ENCODE measurements at regions not wholly inside any gene's neighbourhood (a gene's known extent, or its start where the extent isn't known, plus 50 kb on each side); places are given as distances from the start of the nearest gene placed in this dataset.

DNA sequence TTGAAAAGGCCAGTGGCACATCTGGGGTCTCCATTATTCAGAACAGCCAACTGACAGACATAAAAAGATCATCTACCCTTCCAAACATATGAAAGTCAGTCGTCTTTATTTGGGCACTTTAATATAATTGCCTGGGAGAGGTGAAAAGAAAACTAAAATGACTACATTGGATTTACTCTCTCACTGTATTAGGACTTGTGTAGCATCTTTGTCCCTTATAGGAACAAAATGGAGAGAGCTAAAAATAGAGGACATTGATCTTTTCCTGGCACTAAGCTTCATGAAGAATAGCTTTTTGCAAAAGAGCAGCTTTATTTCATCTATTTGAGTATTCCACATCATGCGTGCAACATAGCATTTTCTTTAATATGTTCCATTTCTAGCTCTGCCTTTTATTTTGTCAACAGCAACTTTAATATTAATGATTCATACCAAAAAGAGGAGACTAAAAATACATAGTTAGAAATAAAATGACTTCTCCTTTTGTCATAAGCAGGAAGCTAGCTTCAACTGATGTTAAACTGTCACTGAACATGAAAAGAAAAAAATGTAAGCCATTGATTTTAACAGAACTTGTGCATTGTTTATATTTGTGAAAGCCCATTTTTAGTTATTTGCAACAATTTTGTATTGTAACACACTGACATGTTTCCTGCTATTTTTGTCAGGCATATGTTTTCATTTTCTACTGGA lies 254.6 kb downstream of the SEC23A start:
- in situ Hi-C loops (cut with MboI) = no loop called here
- CTCF ChIA-PET (ENCODE audit: low intra/inter-chr PET ratio) = no interaction called here

More for the DNA sequence above, 254.6 kb downstream of the SEC23A start:
- DNase-seq (ENCODE audit: extremely low read depth in 1 of 4, low spot score in 3 of 4) (no peak), ATAC-seq (no peak), FAIRE-seq (no peak)
- no peaks in the 10 kb centered on the region for H3K79me2 ChIP-seq (ENCODE audit: control insufficient read depth, insufficient read depth, low read length)
- H3K9ac ChIP-seq (ENCODE audit: insufficient read depth in 1 of 2, low read depth in 2 of 2, low read length in 2 of 2) = no peak overlapping the region
- no peak overlapping the region for H3K4me2 ChIP-seq (ENCODE audit: insufficient read depth, low read length)
- no peak overlapping the region for H3K4me3 ChIP-seq
- no peaks in the 10 kb centered on the region for H3K9me1 ChIP-seq (ENCODE audit: control insufficient read depth, insufficient read depth, low read length)
- no peaks in the 10 kb centered on the region for H3K4me1 ChIP-seq (replicated peaks in 1 of 2; ENCODE audit: control insufficient read depth in 2 of 2, insufficient read depth in 2 of 2, low read length in 2 of 2)
- H3K27me3 ChIP-seq (ENCODE audit: control insufficient read depth in 2 of 2, insufficient read depth in 2 of 2, low read length in 2 of 2) = no peaks in the 10 kb centered on the region
- TF ChIP-seq ZNF324 (CRISPR knock-in tag; IDR thresholded peaks at IDR 0.05) (no peak), ARID2 (IDR thresholded peaks at IDR 0.05) (no peak), SIN3A (IDR thresholded peaks at IDR 0.05; ENCODE audit: borderline replicate concordance in 2 of 2, control insufficient read depth in 1 of 2, low read depth in 2 of 2, low read length in 2 of 2) (no peak), EZH2 (IDR thresholded peaks at IDR 0.05; ENCODE audit: borderline replicate concordance, low read depth, low read length) (no peak)
- TF ChIP-seq, protein P1, sequence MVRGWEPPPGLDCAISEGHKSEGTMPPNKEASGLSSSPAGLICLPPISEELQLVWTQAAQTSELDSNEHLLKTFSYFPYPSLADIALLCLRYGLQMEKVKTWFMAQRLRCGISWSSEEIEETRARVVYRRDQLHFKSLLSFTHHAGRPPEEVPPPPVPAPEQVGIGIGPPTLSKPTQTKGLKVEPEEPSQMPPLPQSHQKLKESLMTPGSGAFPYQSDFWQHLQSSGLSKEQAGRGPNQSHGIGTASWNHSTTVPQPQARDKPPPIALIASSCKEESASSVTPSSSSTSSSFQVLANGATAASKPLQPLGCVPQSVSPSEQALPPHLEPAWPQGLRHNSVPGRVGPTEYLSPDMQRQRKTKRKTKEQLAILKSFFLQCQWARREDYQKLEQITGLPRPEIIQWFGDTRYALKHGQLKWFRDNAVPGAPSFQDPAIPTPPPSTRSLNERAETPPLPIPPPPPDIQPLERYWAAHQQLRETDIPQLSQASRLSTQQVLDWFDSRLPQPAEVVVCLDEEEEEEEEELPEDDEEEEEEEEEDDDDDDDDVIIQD (CRISPR knock-in tag; IDR thresholded peaks at IDR 0.05) = no peak
- TF ChIP-seq, protein P2, sequence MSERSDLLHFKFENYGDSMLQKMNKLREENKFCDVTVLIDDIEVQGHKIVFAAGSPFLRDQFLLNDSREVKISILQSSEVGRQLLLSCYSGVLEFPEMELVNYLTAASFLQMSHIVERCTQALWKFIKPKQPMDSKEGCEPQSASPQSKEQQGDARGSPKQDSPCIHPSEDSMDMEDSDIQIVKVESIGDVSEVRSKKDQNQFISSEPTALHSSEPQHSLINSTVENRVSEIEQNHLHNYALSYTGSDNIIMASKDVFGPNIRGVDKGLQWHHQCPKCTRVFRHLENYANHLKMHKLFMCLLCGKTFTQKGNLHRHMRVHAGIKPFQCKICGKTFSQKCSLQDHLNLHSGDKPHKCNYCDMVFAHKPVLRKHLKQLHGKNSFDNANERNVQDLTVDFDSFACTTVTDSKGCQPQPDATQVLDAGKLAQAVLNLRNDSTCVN (CRISPR knock-in tag; IDR thresholded peaks at IDR 0.05) = no peak
- TF ChIP-seq, protein P3, sequence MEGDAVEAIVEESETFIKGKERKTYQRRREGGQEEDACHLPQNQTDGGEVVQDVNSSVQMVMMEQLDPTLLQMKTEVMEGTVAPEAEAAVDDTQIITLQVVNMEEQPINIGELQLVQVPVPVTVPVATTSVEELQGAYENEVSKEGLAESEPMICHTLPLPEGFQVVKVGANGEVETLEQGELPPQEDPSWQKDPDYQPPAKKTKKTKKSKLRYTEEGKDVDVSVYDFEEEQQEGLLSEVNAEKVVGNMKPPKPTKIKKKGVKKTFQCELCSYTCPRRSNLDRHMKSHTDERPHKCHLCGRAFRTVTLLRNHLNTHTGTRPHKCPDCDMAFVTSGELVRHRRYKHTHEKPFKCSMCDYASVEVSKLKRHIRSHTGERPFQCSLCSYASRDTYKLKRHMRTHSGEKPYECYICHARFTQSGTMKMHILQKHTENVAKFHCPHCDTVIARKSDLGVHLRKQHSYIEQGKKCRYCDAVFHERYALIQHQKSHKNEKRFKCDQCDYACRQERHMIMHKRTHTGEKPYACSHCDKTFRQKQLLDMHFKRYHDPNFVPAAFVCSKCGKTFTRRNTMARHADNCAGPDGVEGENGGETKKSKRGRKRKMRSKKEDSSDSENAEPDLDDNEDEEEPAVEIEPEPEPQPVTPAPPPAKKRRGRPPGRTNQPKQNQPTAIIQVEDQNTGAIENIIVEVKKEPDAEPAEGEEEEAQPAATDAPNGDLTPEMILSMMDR (IDR thresholded peaks at IDR 0.05 in 2 of 3, conservative IDR thresholded peaks at IDR 0.05 in 1 of 3; ENCODE audit: insufficient read depth in 2 of 3, low read depth in 1 of 3, low read length in 3 of 3) = no peak
- TF ChIP-seq, protein P4, sequence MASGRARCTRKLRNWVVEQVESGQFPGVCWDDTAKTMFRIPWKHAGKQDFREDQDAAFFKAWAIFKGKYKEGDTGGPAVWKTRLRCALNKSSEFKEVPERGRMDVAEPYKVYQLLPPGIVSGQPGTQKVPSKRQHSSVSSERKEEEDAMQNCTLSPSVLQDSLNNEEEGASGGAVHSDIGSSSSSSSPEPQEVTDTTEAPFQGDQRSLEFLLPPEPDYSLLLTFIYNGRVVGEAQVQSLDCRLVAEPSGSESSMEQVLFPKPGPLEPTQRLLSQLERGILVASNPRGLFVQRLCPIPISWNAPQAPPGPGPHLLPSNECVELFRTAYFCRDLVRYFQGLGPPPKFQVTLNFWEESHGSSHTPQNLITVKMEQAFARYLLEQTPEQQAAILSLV (tag; IDR thresholded peaks at IDR 0.05) = no peak
- H3K9me3 ChIP-seq (replicated peaks; ENCODE audit: control insufficient read depth, insufficient read depth, low read depth, low read length) = no peaks in the 10 kb centered on the region
- intact Hi-C loops (cut with micrococcal nuclease) = no loop called here
- POLR2A ChIA-PET = no interaction called here
- no TSS peak for BruUV-seq (replicated peaks)
- 7% methylated on average over 2 of the region's 2 CpGs for WGBS (ENCODE audit: insufficient coverage, low coverage, missing lambda C conversion rate)
- H3K27ac ChIP-seq (ENCODE audit: extremely low read depth, low read depth, low read length) = no peak overlapping the region
- no peak overlapping the region for H2AFZ ChIP-seq (ENCODE audit: low read depth, low read length)
- no peaks in the 10 kb centered on the region for H4K20me1 ChIP-seq (replicated peaks; ENCODE audit: control insufficient read depth, insufficient read depth, low read length)
- no peaks in the 10 kb centered on the region for H3K36me3 ChIP-seq (ENCODE audit: control insufficient read depth, insufficient read depth, low read length)
